Retinal pigment epithelial cell (primary cell): ENCODE measurements at regions not wholly inside any gene's neighbourhood (a gene's known extent, or its start where the extent isn't known, plus 50 kb on each side); places are given as distances from the start of the nearest gene placed in this dataset.

ENCODE experiments used
- DNase-seq: peaks from one replicate; pipeline ENCODE4 v3.0.0-alpha.2; 2010; ENCODE audit warnings: low read depth
- H3K4me3 ChIP-seq: 2 replicates; pipeline ENCODE4 v1.5.1; 2011; ENCODE audit warnings: mild to moderate bottlenecking, low read length, control low read depth, moderate library complexity
- TF ChIP-seq, protein P1 (sequence below): conservative IDR thresholded peaks from 2 replicates; pipeline ENCODE4 v1.5.1; 2011; ENCODE audit warnings: low read depth, low read length, control low read depth, inconsistent platforms

GRCh38 chr6:28711788-28712341, 186.2 kb downstream of the GPX5 start:
- no peak for DNase-seq
- TF ChIP-seq, protein P1, sequence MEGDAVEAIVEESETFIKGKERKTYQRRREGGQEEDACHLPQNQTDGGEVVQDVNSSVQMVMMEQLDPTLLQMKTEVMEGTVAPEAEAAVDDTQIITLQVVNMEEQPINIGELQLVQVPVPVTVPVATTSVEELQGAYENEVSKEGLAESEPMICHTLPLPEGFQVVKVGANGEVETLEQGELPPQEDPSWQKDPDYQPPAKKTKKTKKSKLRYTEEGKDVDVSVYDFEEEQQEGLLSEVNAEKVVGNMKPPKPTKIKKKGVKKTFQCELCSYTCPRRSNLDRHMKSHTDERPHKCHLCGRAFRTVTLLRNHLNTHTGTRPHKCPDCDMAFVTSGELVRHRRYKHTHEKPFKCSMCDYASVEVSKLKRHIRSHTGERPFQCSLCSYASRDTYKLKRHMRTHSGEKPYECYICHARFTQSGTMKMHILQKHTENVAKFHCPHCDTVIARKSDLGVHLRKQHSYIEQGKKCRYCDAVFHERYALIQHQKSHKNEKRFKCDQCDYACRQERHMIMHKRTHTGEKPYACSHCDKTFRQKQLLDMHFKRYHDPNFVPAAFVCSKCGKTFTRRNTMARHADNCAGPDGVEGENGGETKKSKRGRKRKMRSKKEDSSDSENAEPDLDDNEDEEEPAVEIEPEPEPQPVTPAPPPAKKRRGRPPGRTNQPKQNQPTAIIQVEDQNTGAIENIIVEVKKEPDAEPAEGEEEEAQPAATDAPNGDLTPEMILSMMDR: no peak
- no peak overlapping the region for H3K4me3 ChIP-seq

- H3K4me3 ChIP-seq: no peak overlapping the region
- no peak for DNase-seq
- TF ChIP-seq, protein P1: no peak
These were observed 187.3 kb downstream of the GPX5 start for GRCh38 chr6:28712982-28713381.

DNA sequence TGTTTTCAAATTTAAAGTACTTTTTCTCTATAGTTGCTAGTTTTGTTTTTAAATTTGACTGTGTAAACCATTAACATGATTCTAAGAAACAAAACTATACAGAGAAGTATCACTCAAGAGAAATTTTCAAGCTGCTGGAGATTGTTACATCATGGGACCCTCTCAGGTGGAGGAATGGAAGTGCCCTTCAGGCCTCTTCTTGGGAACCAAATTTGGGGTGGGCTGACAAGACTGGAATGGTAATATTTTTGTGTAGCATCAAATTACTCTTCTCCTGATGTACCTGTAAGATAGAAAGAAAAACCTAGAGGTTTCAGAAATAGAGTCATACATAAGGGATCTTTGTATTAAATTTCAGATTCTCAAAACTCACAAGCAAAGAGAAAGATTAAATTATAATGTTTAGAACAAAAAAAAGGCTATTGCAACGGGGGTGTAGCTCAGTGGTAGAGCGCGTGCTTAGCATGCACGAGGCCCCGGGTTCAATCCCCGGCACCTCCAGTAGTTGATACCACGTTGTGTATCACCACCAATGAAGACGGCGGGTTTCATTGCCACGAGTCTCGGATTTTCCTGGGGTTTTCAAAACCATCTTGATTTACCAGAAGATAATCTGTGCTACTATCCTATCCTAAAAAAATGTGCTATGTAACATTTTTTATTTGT, 193.7 kb downstream of the GPX5 start:
- TF ChIP-seq, protein P1: no peak
- no peak overlapping the region for H3K4me3 ChIP-seq
- no peak for DNase-seq

DNA sequence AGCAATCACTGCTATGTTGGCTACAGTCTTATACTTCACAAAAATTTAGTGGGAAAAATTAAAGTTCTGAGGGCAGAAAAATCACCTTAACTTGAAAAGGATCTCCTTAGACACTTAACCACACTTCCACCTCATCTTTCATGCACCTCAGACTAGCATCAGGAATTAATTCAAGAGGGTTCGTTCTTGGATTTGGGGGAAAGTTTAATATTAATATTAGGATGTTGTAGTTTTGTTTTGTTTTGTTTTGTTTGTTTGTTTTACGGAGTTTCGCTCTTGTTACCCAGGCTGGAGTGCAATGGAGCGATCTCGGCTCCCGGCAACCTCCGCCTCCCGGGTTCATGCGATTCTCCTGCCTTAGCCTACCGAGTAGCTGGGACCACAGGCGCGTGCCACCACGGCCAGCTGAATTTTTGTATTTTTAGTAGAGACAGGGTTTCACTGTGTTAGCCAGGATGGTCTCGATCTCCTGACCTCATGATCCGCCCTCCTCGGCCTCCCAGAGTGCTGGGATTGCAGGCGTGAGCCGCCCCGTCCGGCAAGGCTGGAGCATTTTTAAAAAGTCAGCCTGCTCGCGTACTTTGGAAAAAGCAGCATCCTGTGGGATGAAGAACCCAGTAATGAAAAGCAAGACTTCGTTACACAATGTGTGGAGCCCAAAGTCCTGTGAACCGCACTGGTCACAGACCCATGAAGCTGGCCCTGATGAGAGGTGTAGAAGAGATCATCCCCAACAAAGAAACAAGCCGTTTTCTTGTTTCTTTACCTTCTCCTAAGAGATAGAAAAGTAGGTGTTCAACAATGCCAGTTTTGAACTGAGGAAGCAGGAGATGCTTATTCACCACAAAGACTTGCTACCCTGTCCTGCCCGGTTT, 194.9 kb downstream of the GPX5 start:
- TF ChIP-seq, protein P1: no peak
- DNase-seq: no peak
- no peak overlapping the region for H3K4me3 ChIP-seq

DNA sequence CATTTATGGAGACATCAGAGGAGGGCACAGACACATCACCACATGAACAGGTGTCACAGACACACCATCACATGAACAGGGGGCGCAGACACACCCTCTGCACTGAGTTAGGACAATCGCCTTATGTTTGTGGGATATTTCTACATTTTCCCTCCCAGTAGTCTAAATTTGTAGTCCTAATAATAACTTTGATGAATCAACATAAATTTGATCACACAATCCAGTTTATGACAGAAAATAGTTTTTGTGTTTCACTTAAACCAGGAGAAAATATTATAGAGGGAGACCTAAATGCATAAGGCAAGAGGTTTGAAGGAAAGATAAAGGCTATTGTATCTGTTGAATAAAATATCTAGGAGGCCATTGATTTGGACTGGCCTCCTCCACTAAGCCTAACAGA, 195.7 kb downstream of the GPX5 start:
- DNase-seq: no peak
- H3K4me3 ChIP-seq: no peak overlapping the region
- TF ChIP-seq, protein P1: no peak

DNA sequence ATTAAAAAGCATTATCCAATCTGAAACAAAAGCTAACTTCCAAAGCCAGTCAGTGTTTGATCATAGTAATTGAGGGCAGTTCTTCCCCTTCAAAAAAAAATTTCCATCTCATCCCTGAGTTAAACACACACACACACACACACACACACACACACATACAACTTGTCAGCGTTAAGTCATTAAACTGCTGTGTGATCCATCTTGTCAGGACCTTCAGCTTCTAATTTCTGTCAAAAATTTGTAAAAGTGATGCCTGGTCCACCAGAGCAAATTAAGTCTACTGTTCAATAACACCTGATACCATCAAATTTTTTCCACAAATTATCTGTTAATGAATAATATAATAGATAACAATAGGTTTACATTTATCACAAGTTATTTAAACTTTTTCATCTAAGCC, 198.7 kb downstream of the GPX5 start:
- no peak overlapping the region for H3K4me3 ChIP-seq
- TF ChIP-seq, protein P1: no peak
- no peak for DNase-seq
